HG02981 (cell line): ENCODE measurements at regions not wholly inside any gene's neighbourhood (a gene's known extent, or its start where the extent isn't known, plus 50 kb on each side); places are given as distances from the start of the nearest gene placed in this dataset.
"Not testable (repeated sequence)": the region's sequence is repeated elsewhere in the genome, so short reads cannot be mapped to it uniquely, and the experiment has no call there.

Experiments used
- ATAC-seq: cut with Tn5 transposase; IDR thresholded peaks from one replicate; pipeline ENCODE4 v1.9.1; 2021; ENCODE audit warnings: mild to moderate bottlenecking, moderate library complexity; ENCODE audit not compliant: unreplicated experiment

DNA sequence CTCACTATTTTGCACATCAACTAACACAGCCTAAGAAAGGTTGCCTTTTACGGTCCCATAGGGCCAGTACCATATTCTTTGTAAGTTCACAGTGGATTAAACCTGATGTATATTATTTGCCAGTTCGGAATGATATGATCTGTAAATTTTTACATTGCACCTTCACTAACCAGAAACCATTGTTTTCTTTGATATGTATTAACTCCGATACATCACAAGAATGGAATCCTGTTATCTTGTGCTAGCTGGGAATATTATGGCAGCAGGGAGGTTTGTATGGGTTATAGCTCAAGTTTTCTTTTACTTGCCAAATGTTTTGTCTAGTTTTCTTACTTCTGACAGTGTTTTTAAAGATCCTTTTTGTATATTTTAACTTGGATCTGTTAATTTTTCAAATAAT lies 51.4 kb upstream of the S1PR1 start:
- no peak for ATAC-seq

DNA sequence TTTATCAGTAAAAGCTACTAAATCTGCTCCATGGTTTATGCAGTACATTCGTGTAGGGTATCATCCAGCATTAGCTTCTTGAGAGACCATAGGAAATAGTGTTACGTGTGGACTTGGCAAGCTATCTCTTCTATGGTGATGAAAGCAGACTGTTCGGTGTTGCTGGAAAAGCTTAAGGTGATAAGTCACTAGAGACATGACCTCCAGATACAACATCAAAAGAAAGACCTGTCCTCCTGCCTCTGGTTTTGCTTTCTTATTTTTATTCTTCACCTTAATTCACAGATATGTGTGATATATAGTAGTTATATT lies 53.5 kb upstream of the S1PR1 start:
- no peak for ATAC-seq

DNA sequence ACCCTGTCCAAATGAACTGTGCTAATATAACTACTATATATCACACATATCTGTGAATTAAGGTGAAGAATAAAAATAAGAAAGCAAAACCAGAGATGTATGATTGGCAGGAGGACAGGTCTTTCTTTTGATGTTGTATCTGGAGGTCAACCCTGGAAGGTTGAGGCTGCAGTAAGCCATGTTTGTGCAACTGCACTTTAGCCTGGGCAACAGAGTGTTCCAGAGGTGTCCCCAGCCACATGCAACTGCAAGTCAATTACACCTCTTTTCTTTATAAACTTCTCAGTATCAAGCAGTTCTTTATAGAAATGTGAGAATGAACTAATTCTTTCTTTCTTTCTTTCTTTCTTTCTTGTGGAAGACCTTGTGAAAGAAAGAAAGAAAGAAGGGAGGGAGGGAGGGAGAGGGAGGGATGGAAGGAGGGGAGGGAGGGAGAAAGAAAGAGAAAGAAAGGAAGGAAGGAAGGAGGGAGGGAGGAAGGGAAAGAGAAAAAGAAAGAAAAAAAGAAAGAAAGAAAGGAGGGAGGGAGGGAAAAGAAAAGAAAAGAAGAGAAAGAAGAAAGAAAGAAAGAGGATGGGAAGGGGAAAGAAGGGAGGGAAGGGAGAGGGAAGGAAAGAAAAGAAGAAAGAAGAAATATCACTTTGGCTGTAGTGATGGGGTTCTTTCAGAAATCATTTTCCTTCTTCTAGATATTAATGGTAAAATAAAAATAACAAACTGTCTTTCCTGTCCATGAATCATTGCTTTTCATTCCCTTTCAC lies 54.0 kb upstream of the S1PR1 start:
- no peak for ATAC-seq

GRCh38 chr1:101181930-101182329 lies 54.9 kb upstream of the S1PR1 start:
- no peak for ATAC-seq

- peak; percentile 88 for ATAC-seq
Measured at GRCh38 chr1:101178688-101179491, 57.9 kb upstream of the S1PR1 start.

GRCh38 chr1:101178341-101178687 lies 58.5 kb upstream of the S1PR1 start:
- no peak for ATAC-seq

DNA sequence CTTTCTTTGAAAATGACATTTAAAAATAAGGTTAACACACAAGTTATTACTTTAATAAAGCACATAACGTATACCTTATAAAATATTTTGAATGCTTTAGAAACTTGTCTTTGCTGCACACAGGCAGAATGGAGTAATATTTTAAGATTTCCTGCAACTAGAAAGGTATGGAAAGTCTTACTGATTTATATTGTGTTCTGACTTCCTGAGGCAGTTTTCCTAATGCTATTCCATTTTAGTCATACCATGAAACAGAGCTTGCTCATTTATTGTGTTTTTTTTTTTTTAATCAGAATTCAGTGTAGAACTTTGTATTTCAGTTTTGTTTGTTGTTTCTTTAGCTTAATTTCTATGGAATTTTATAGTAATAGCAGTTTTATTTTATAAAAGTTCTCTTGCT lies 60.9 kb upstream of the S1PR1 start:
- ATAC-seq = no peak

DNA sequence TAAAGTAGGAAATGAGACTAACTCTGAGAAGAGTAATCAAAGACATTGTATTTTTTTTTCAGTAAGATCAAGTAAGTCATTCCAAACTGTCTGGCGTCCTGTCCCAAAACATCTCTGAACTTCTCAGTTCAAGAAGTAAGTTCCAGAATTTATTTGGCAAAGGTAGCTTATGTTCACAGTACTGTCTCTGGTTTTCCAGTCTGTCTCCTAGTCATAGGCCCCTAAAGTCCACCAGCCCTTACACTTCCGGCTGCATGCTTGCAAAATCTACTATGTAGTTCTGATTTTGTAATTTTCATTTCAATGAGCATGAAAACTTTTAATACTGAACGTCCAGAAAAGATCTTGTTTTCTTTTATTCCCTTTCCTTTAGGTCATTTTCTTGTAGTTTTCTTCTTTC lies 61.4 kb upstream of the S1PR1 start:
- no peak for ATAC-seq

- ATAC-seq = no peak
Measured at GRCh38 chr1:101174722-101175121, 62.1 kb upstream of the S1PR1 start.

- ATAC-seq = not testable (repeated sequence)
Measured at GRCh38 chr1:101174298-101174697, 62.5 kb upstream of the S1PR1 start.

- no peak for ATAC-seq
Measured at GRCh38 chr1:101170506-101171050, 66.2 kb upstream of the S1PR1 start.

GRCh38 chr1:101167891-101168290 lies 68.9 kb upstream of the S1PR1 start:
- ATAC-seq = peak; percentile 85

DNA sequence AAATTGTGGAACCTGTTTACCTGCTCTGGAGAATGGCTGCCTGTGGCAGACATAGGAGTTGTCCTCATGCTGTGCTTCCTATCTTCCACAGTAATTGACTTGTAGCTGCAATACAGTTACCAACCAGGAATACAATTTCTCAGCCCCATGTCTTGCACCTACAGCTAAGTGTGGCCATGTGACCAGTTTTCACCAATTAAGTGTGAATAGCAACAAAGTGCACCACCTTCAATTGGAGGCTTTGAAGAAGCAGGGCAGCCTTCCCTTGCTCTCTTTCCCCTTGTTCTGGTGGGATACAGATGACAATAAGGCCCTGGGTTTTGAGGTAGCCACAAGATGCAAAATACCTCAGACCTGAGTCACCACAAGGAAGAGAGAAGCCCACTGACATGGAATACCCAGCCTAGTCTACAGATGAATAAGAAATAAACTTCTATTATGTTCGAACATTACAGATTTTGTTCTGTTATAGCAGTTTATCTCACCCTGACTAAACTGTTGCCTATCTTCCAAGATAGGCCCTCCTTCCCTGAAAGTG lies 70.2 kb upstream of the S1PR1 start:
- ATAC-seq = no peak

DNA sequence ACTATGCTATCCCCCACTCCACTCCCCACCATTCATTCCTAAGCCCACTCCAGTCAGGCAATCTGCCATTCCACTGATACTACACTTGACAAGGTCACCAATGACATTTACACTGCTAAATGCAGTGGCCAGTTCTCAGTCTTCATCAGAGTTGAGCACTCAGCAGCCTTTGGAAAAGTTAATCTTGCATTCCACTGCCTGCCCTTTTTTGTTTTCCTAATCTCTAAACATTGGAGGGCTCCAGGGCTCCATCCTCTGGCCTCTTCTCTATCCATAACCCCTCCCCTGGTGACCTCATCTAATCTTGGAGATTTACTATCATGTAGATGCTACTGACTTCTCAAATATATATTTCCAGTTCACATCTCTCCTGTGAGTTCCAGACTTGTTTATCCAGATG lies 70.9 kb upstream of the S1PR1 start:
- no peak for ATAC-seq

DNA sequence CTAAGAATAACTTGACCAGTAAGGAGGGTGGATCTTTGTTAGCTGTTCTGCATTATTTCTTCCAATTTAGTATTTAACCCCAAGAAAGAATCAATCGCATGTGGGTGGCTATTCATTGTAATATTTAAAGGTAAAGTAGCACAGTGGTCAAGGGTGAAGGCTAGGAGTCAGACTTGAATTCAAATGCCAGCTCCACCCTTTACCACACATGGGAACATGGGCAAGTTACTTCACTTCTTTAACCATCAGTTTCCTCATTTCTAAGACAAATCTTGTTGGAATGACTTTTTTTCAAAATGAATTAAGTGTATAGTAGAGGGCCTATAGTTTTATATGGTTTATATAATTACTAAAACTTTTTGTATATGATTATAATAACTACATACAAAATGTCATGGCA lies 71.3 kb upstream of the S1PR1 start:
- ATAC-seq = no peak

GRCh38 chr1:101164776-101165175 lies 72.0 kb upstream of the S1PR1 start:
- no peak for ATAC-seq

DNA sequence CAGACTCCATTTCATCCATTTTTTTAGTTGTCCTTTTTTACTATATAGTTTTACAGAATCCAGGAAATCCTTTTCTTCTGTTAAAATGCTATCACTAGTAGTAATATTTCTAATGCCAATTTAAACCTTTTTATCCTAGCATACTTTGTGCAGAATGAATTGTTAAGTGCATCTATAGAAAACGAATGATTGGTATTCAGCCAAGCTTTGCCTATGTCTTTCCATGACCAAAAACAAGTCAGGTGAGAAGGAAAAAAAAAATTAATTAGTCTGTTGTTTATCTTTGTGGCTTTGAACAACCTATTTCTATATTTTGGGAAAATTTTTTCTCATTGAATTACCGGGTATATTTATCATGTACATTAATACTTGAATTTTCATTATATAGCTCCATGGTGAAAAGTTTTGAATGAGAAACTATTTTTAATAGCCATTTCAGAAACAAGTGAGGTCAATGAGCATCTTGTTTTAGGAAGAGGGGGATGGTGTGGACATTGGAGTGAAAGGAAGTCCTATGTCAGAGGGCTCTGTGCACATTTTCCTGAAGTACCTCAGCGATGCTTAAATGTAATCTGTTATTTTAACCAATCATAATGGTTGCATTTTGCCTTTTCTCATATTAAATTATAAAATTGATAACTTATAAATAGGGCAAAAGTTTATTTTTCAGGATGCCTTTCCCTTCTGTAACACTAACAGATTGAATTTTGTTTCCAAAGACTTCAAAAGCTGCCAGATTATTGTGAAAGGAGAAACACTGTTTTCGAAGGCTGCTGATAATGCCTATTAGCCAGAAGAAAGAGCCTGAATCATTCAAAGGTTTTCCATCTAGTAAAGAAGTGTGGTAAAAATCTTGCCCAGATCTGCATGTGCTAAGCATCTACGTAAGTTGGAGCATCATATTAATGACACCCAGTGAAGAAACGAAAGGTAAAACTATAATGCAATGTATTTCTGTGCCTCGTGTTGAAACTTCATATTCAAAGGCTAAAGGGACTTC lies 73.8 kb upstream of the S1PR1 start:
- ATAC-seq = no peak

DNA sequence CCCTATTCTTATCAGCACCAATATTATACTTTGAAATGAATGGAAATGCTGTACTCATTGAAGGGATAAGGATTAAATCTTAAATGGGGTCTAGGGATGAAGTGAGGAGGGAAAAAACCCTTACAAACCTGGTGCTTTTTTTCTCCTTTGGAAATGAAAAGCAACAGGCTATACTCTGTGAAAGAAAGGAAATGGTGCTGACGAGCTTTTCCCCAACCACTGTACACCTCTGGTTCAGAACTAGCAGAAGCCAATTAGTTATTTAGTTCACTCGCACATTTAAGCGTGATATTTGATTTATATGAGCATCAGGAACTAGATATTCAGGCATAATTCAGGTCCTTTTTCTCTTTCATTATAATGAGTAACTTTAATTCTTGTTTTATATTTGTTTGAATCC lies 74.5 kb upstream of the S1PR1 start:
- ATAC-seq = no peak

GRCh38 chr1:101161619-101162018 lies 75.2 kb upstream of the S1PR1 start:
- no peak for ATAC-seq

- ATAC-seq = peak; percentile 48
Measured at GRCh38 chr1:101158424-101158823, 78.4 kb upstream of the S1PR1 start.

DNA sequence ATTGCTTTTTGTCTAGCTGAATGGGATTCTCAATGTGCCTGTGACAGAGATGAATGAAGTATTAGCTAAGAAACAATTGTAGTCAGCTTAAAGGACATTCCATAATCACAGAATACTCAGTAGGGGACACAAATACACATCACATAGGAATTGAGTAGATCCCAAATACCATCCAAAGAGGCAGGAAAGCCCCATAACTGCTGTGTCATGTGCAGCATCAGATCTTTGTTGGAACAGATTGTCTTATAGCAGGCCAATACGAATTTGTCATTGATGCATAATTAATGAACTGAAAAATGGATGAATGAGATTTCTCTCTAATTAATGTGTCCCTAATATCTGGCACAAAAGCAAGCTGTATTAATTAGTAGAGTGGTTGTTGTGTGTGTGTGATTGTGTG lies 82.3 kb upstream of the S1PR1 start:
- no peak for ATAC-seq
